ENCODE measurements at regions not wholly inside any gene's neighbourhood (a gene's known extent, or its start where the extent isn't known, plus 50 kb on each side); places are given as distances from the start of the nearest gene placed in this dataset.
A peak's percentile ranks its signal among the peaks of the same experiment; 100 is the strongest.

DNA sequence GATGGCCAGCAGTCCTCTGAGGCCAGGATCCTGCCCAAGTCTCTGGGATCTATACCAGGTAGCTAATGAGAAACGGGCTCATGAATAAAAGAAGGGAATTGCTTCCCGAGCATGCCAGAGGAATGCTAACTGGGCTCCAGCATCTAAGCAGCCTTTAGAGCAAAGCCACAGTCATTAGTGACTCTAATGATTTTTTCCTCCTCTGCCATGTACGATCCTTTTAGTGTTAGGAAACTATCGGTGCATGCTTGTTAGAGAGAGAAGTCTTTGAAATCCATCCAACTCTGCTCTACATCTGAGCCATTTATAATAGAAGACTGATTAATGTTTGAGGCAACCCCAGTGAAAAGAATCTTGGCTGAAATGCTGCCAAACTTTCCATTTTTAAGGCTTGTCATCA lies 124.9 kb upstream of the TCERG1L start:
- TF ChIP-seq, protein P1, sequence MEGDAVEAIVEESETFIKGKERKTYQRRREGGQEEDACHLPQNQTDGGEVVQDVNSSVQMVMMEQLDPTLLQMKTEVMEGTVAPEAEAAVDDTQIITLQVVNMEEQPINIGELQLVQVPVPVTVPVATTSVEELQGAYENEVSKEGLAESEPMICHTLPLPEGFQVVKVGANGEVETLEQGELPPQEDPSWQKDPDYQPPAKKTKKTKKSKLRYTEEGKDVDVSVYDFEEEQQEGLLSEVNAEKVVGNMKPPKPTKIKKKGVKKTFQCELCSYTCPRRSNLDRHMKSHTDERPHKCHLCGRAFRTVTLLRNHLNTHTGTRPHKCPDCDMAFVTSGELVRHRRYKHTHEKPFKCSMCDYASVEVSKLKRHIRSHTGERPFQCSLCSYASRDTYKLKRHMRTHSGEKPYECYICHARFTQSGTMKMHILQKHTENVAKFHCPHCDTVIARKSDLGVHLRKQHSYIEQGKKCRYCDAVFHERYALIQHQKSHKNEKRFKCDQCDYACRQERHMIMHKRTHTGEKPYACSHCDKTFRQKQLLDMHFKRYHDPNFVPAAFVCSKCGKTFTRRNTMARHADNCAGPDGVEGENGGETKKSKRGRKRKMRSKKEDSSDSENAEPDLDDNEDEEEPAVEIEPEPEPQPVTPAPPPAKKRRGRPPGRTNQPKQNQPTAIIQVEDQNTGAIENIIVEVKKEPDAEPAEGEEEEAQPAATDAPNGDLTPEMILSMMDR (IDR thresholded peaks at IDR 0.05): no peak
- no peak for TF ChIP-seq POLR2A (IDR thresholded peaks at IDR 0.05)
- TF ChIP-seq EP300 (IDR thresholded peaks at IDR 0.05): no peak
- H3K4me3 ChIP-seq: no peak overlapping the region
- WGBS, 3 donors: 5 to 15% (median 7%) methylated on average over 4 of the region's 4 CpGs
- H3K27me3 ChIP-seq: no peaks in the 10 kb centered on the region
- H3K27ac ChIP-seq: peak overlapping the region in 1 of 2 donors; percentile 56
- intact Hi-C loops (cut with DNase I): no loop called here
- DNase-seq: no peak
- no peaks in the 10 kb centered on the region for H3K9me3 ChIP-seq
- H3K4me1 ChIP-seq (ENCODE audit: insufficient read depth): peaks cover 10% of the 10 kb centered on the region
- H3K36me3 ChIP-seq: no peaks in the 10 kb centered on the region

DNA sequence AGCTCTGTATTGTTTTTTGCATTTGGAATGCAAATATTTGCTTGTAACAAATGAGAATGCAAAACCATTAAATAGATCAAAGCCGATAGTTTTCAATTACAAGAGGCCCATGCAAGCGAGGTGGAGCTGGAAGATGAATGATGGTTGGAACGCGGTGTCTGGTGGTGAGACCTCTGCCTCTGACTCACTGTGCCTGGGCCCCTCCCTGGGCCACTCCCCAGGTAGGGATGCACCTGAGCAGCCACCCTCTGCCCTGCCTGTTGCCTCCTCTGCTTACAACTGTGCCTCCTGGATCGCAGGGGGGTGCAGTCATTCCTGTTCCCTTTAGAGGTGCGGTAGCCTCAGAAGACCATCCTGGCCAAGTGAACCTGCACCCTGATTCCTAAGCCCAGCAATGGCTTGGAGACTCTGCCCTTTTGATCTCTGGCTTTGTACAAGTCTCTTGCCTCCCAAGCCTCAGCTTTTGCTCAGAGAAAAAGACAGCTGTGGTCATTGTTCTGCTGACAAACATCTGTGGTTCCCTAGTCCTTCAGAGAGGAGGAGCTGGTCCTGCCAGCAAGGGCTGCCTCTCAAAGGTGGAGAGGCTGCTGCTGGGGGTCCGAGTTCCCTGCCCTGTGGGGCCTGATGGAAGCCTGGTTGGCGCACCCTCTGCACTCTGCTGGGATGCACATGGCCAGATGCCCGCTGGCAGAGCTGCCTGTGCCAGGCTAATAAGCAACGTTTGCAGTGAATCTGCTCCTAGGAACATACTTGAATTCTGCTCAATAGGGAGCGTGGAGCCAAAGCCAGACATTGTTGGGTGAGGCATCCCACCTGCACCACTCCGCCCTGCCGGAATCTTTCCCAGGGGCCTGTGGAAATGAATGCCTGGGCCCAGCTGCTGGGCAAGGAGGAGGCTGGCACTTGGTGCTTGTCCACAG lies 126.3 kb upstream of the TCERG1L start:
- no peak overlapping the region for H3K27ac ChIP-seq
- 80 to 81% (median 80%) methylated on average over 13 of the region's 13 CpGs for WGBS, 3 donors
- DNase-seq: no peak
- peaks cover 10% of the 10 kb centered on the region for H3K4me1 ChIP-seq (ENCODE audit: insufficient read depth)
- no peak for TF ChIP-seq POLR2A (IDR thresholded peaks at IDR 0.05)
- H3K27me3 ChIP-seq: no peaks in the 10 kb centered on the region
- H3K36me3 ChIP-seq: no peaks in the 10 kb centered on the region
- H3K4me3 ChIP-seq: no peak overlapping the region
- no peaks in the 10 kb centered on the region for H3K9me3 ChIP-seq
- intact Hi-C loops (cut with DNase I): no loop called here

DNA sequence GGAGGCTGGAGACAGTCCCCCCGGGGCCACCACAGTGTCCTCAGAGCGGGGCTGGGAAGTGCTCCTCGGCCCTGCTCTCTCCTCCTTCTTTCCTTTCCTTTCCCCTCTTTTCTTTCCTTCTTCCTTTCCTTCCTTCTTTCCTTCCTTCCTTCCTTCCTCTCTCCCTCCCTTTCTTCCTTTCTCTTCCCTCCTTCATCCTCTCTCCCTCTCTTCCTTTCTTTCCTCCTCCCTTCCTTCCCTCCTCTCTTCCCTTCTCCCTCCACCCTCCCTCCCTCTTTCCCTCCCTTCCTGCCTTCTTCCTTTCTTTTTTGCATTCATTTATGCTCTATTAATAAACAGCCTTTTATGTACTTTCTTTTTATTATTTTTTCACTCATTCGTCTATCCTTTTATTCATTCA lies 127.1 kb upstream of the TCERG1L start:
- intact Hi-C loops (cut with DNase I): no loop called here
- Histone ChIP-seq H3K9me3 (no peaks in the 10 kb centered on the region), H3K27me3 (no peaks in the 10 kb centered on the region), H3K27ac (no peak overlapping the region), H3K36me3 (no peaks in the 10 kb centered on the region), H3K4me1 (ENCODE audit: insufficient read depth) (peaks cover 10% of the 10 kb centered on the region), H3K4me3 (no peak overlapping the region)
- no peak for DNase-seq
- 73 to 80% (median 78%) methylated on average over 4 of the region's 4 CpGs for WGBS, 3 donors
- TF ChIP-seq EP300 (IDR thresholded peaks at IDR 0.05) (no peak), POLR2A (IDR thresholded peaks at IDR 0.05) (no peak)
- TF ChIP-seq, protein P1 (IDR thresholded peaks at IDR 0.05): no peak

DNA sequence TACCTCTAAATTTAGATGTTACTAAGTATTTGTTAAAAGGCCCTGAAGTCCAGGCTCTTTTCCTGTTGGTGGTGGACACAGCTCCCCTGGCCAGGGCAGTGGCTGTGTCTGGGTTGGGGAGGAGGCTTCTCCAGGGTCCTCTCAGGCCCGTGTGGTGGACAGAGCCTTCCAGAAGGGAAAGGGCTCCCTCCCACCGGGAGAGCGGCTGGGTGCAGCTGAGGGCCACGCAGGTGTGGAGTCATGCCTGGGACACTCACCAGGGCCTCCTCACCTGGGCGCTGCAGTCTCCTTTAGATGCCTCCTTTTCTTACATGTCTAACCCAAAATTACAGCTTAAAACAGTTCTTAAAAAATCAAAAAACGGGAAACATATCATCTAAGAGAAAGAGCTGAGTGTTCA lies 128.2 kb upstream of the TCERG1L start:
- DNase-seq: no peak
- Histone ChIP-seq H3K4me1 (ENCODE audit: insufficient read depth) (peaks cover 10% of the 10 kb centered on the region), H3K36me3 (no peaks in the 10 kb centered on the region), H3K4me3 (no peak overlapping the region), H3K9me3 (no peaks in the 10 kb centered on the region), H3K27me3 (no peaks in the 10 kb centered on the region), H3K27ac (no peak overlapping the region)
- WGBS, 3 donors: 82 to 90% (median 84%) methylated on average over 6 of the region's 6 CpGs
- intact Hi-C loops (cut with DNase I): no loop called here
- no peak for TF ChIP-seq POLR2A (IDR thresholded peaks at IDR 0.05)
- TF ChIP-seq EP300 (IDR thresholded peaks at IDR 0.05): no peak
- TF ChIP-seq, protein P1 (IDR thresholded peaks at IDR 0.05): no peak
